ENCODE measurements at regions not wholly inside any gene's neighbourhood (a gene's known extent, or its start where the extent isn't known, plus 50 kb on each side); places are given as distances from the start of the nearest gene placed in this dataset.

DNA sequence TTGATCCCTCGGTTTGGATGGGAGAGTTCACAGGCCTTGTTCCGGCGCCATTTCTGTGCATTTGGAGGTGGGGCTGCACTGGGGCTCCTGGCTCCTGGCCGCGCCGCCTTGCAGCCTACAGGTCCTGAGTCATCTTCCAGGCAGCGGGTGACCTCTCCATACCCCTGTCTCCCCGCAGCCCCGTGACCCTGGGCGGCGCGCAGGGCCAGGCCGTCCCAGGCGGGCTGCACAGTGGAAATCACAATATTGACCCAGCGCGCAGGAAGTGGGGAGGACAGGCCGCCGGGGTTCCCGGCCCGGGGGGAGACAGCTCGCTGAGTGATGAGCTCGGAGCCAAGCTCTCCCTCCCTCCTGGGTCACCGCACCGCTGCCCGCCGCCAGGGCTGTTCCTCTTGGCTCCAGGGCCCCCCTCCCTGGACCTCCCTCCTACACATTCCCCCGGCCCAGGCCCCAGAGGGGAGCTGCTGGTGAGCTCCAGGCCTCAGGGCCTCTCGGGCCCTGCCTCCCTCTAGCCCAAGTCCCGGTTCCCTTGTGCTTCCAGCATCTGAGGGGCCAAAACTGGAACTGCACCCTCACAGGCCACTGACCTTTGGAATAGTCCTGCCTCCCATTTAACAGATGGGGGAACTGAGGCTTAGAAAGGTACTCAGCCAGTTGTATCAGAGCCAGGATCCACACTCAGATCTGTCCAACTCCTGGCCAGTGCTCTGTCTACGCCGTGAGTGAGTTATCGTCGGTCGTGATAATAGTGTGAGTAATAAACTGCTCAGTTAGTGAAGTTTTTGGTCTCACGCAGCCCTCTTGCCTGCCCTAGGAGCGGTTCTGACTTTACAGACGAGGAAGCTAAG lies 142.9 kb upstream of the WNT4 start:
- no peak for DNase-seq (ENCODE audit: low spot score)

DNA sequence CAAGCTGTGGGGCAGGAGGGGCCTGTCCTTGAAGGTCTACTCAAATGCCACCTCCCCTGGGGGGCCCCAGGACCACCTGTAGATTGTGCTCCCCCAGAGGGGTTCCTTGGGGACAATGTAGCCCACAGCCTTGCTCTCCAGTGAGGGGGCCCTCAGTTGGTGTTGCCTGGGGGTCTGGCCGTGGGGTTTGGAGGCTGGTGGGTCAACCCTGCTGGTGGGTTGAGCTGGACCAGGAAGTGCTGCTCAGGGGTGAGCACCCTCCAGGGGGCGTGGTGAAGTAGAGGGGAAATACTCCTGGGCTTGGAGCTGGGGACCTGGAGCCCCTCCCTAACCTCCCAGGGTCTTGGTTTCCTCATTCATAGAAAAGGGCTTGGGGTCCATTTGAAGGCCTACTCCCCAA lies 143.6 kb upstream of the WNT4 start:
- DNase-seq (ENCODE audit: low spot score) = no peak

DNA sequence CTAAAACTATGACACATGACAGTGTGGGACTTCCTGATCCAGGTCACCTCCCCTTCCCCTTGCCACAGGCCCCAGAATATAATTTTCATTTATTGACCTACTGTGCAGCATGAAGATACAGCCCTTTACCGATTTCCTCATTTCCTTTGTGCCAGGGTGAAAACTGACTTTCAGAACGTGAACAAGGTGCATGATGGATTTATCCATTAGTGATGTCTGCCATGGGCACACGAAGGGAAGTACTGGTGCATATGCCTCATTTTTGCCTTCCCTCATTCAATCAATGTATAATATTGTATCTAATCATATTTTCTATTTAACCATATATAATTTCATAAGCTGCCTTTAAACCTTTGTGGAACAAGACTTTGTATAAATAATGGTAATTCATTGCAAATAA lies 144.4 kb upstream of the WNT4 start:
- no peak for DNase-seq (ENCODE audit: low spot score)

DNA sequence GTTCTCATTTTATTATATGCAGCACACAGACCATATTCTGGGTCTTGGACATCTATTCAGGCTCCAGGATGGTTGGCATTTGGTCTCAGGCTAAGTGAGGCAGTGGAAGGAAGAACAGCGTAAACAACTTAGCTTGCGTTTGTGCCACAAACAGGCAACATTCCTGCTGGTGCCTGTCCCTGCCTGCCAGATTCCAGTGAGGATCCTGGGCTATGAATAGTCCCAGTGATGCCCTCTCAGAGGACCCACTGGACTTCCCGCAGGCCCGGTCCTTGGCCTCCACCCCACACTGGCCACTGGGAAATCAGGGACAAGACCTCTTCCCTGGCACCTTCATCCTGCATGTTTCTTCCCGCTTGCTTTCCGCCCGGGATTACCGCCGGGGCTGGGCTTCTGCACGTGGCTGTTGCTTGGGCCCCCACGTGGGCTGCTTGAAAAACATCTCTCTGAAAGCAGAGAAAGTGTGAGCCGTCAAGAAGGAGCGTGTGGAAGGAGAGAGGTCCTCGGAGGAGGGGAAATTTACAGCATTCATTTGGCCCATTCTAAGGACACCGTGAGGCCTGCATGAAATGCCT lies 145.1 kb upstream of the WNT4 start:
- peak; percentile 23 for DNase-seq (ENCODE audit: low spot score)

DNA sequence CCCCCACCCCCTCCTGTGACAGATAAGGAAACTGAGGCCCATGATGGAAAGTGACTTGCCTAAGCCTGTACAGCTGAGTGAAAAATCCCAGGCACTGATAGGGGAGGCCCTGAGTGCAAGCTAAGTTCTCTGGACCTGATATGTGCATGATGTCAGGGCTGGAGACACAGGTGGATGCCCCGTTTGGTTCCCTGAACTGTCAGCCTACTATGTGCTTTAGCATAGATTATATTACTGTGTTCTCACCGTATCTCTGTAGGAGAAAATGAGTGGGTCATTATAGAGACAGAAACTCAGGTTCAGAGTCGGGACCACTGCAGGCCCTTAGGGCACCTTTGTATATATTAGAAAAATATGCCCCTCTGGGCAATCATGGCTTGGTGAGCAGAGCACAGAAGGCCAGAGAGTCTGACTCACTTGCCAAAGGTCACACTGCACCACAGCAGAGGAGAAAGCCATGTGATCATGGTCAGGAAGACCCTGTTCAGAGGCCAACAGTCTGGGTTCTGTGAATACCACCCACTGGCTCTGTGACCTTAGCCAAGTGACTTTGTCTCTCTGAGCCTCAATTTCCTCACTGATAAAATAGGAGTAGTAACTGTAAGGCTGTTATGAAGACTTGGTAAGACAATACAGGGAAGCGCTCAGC lies 145.8 kb upstream of the WNT4 start:
- no peak for DNase-seq (ENCODE audit: low spot score)

DNA sequence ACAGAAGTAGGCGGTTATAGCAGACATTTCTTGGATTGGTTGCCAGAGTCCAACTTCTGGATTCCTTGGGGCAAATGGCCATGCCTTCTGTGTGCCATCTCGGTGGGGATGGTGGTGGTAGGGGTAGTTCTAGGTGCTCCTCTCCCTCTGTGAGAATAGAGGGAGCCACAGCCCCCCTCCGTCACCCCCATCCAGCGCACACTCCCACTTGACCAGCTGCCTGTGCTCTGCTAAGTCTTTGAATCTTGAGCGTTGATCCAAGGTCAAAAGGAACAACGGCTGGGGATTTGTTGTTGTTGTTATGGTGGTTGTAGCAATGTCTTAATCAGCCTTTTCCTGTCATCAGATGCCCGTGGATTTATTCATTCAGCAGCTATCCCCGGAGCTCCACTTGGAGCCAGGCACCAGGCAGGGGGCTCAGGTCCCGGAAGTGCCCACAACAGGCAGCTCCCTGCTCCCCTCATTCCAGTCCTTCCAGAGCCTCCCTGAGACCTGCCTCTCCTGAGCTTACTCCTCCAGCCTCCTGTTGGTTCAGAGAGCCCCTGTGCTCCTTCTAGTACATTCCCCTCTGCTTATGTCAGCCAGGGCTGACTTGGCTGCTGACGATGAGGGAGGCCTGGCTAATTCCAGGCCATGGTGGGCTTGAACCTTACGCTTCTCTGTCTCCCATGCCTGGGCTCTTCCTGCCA lies 146.6 kb upstream of the WNT4 start:
- no peak for DNase-seq (ENCODE audit: low spot score)

DNA sequence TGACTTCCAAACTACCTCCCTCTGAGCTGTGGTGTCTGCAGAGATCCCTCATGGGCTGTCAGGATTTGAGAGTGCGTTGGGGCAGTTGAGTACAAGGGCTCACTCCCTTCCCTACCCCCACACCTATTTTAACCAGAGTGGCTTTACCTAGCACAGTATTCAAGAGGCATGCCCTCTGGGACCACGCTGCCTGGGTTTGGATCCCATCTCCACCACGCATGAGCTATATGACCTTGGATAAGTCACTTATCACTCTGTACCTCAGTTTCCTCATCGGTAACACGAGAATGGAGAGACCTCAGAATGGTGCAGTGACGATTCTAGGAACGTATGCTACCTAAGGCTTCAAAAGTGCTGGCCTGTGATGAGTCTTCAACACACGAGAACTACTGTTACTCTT lies 147.3 kb upstream of the WNT4 start:
- DNase-seq (ENCODE audit: low spot score) = no peak

DNA sequence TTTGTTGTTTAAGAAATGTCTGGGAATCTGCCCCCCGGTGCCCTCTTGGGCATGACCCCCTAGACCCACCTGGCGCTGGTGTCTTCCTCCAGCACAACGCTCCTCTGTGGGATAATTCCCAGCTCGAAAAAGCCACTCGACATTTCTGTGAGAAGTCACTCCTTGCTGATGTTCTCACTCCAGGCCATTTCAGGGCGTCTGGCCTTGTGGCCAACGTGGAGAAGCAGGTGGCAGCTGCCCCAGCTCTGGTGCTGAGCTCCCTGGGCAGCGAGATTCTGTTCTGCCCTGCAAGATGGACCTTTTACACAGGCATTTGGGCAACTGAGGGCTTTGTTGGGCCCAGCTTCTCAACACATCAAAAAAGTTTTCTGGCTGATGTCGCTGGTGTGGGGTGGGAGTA lies 147.7 kb upstream of the WNT4 start:
- DNase-seq (ENCODE audit: low spot score) = no peak

DNA sequence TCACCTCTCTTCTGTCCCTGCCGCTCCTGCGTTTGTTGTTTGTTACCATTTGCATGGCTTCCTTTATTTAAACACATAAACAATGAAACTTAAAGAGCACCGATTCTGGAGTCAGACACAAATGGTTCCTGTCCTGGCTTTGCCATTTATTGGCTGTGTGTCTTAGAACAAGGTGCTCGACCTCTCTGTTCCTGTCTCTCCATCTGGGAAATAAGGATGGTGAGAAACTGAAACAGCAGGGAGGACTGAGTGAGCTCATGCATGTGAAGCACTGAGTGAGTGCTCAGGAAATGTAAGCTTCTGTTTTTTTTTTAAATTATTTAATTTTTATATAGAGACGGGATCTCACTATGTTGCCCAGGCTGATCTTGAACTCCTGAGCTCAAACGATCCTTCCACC lies 148.2 kb upstream of the WNT4 start:
- no peak for DNase-seq (ENCODE audit: low spot score)

DNA sequence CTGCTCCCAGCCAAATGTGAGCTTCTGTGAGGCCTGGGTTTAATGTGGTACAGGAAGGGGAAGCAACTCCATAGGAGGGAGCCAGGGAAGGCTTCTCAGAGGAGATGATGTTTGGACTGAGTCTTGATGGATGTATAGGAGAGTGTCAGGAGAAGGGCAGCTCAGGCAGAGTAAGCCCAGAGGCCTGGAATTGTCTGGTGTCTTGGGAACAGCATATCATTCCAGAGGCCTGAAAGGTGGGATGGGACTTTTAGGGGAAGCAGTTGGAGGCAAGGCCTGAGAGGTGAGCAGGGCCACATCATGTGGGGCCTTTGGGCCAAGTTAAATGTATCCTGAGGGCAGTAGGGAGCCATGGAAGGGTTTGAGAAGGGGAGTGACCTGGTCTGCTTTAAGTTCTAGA lies 148.6 kb upstream of the WNT4 start:
- no peak for DNase-seq (ENCODE audit: low spot score)

DNA sequence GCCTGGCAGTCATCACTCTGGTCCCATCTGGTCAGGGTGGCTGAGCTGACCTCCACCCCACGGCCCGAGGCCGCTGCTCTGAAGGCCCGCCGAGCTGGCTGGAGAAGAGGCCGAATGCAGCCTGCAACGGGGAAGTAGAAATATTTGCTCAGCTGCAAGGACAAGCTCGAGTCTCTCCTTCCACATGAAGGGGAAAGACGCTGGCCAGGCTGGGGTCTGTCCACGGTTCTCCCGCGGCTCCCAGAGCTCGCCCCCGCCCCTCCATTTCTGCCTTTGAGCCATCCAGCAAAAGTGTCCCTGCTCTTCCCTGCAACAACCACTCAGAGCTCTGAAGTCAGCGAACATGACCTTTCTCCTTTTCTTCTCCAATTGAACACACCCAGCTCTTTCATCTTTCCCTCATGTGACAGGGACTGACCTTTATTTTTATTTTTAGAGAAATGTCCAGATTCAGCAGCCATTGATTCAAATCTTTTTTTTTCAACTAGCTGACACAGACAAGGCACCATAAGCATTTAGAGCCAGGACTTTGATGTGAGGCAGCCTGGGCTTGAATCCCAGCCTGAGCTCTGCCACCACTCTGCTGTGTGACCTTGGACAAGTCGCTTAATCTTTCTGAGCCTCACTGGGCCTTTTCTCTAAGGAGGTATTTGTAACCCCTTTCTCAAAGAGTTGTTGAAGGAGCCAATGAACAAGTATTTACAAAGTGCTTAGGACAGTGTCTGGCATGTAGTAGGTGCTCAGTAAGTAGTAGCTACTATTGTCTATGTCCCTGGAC lies 149.3 kb upstream of the WNT4 start:
- DNase-seq (ENCODE audit: low spot score) = no peak

DNA sequence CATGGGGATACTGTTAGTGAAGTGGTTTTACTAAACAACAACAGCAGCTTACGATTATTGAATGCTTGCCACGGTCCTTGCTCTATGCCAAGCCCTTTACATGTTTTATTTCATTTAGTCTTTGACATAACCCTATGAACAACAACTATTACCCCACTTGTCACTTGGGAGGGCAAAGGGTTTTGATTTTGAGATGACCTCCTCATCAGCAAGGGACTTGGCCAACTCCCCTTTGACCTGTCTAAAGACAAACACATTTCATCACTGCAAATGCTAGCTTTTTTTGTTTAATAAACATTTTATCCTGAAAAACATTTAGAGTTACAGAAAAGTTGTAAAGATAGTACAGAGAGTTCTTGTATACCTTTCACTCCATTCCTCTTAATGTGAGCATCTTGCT lies 152.5 kb upstream of the WNT4 start:
- no peak for DNase-seq (ENCODE audit: low spot score)

DNA sequence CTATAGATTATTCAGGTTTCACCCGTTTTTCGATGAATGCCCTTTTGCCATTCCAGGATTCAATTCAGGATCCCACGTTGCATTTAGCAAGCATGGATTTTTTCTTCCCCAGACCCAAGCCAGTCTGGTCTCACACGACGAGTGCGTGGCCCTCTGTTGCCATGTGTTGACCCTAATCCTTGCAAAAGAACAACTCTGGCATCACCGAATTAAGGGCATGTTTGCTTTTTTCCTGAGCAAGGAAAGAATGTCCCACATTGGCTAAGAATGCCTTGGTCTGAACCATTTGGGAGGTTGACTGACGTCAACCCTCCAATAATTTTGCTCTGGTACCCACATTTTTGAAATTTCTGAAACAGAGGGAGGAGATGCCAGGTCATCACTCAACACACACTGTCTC lies 153.0 kb upstream of the WNT4 start:
- DNase-seq (ENCODE audit: low spot score) = no peak

DNA sequence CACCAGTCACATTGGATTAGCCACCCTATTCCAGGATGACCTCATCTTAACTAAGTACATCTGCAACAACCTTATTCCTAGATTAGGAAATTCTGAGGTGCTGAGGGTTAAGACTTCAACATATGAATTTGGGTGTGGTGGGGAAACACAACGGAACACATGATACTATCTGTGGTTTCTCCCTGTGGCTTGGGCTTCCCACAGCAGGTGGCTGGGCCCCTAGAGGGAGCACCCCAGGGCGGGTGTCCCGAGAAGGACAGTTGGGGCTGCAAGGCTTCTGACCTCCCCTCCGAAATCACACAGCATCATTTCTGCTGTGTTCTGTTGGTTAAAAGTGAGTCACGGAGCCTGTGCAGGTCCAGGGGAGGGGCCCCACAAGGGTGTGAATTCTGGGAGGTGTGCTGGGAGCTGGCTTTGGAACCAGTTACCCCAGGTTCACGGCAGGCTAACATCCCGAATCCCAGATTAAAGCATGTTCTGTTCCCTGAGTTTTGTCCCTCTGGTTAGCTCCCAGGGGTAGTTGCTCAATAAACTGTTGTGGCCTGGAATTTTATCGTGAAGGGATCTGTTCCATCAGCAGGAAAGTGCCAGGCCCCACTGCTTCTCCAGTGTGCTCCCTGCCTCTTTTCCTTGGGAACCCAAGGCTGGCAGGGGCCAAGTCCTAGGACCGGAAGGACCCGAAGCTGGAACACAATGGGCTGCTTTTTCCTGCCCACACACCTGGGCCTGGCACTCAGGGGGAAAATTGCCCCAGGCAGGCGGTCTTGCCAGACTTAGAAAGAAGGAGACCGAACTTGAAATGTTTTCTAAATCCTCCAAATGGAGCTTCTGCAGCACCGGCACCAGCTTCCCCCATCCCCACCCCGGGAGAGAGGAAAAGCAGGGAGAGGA lies 154.0 kb upstream of the WNT4 start:
- no peak for DNase-seq (ENCODE audit: low spot score)

DNA sequence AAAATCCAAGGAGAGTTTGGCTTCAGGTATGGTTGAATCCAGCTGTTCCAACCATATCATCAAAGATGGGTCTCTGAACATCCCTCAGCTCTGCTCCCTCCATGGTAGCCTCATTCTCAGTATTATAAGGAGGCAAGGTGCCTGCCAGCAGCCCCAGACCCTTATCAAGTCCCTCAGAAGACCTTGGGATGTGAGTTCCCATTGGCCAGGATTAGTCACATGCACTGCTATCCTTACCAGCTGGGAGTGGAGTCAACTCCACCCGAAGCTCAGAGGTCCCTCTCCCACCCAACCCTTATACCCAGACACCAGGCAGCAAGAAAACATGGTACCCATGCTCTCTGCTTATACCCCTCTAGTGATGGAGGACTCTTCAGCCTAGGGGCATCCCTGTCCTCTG lies 153.7 kb upstream of the ZBTB40 start:
- DNase-seq (ENCODE audit: low spot score) = no peak

DNA sequence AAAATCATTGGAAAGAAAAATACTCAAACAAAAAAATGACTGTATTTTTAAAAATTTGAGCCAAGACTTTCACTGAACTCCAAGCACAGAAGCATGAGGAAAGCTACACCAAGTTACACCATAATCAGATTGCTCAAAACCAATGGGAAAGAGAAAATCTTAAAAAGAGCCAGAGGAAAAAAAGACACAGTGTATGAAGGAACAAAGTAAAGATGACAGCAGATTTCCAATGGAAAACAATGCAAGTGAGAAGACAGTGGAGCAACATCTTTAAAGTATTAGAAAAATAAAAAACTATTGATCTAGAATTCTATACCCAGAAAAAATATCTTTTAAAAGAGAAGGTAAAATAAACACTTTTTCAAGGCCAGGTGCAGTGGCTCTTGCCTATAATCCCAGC lies 147.8 kb upstream of the ZBTB40 start:
- no peak for DNase-seq (ENCODE audit: low spot score)

DNA sequence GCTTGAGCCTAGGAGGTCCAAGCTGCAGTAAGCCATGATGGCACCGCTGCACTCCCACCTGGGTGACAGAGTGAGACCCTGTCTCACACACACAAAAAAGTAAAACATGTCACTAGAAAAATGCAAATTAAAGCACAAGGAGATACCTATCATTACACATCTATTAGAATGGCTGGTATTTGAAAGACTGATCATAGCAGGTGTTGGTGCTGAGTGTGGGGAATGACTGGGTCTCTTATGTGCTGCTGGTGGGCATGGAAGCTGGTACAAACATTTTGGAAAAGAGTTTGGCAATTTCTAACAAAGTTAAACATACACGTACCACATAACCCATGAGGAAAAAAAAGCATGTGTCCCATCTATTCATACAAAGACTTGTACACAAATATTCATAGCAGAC lies 142.1 kb upstream of the ZBTB40 start:
- DNase-seq (ENCODE audit: low spot score) = no peak

DNA sequence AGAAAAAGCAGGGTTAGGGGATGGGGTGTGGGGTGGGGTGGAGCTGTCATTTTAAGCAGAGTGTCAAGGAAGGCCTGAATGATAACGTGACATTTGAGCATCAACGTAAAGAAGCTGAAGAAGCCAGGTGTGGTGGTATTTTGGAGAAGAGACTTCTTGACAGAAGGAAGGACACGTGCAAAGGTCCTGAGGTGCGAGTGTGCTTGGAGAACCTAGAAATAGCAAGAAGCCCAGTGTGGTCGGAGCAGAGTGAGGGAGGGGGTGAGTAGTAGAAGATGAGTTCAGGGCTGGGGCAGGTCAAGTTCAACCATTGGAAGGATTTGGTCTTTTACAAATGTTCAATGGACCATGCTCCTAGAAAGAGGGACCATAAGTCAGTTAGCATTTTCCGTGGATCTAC lies 140.2 kb upstream of the ZBTB40 start:
- DNase-seq (ENCODE audit: low spot score) = no peak

DNA sequence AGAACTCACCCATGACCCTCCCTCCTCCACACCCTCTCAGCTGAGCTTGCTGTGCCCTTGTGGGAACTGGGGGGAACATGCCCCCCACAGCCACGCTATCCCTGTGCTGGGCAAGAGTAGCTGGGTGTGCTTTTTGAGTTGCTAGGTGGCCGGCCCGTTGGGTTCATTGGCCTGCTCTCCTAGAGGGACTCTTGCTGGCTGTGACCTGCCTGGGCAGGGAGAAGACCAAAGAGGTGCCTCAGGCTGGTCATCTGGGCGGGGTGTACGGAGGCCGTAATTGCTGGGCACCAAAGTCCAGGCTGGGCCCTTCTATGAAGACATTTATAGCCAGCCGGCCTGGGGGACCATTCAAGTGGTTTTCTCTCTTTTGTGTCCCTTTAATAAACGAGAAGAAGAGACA lies 138.3 kb upstream of the ZBTB40 start:
- DNase-seq (ENCODE audit: low spot score) = no peak

DNA sequence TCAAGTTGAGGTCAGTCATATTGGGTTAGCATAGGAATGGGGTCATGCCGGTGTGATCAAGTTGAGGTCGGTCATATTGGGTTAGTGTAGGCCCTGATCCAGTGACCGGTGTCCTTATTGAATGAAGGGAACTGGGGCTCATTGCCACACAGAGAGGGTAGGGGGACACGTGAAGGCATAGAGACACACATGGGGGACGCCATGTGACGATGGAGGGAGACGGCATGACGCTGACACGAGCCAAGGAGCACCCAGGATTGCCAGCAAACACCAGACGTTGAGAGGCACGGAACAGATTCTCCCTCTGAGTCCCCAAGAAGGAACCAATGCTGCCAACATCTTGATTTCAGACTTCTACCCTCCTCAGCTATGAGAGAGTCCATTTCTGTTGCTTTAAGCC lies 136.9 kb upstream of the ZBTB40 start:
- no peak for DNase-seq (ENCODE audit: low spot score)
